ENCODE measurements at regions not wholly inside any gene's neighbourhood (a gene's known extent, or its start where the extent isn't known, plus 50 kb on each side); places are given as distances from the start of the nearest gene placed in this dataset.

- Histone ChIP-seq H3K4me3 (no peak overlapping the region), H3K27ac (no peak overlapping the region), H3K4me1 (replicated peaks in 1 of 2) (peaks cover 12 to 22% of the 10 kb centered on the region in 2 donors)
- ATAC-seq (replicated peaks in 6 of 8) = no peak
- in situ Hi-C loops (cut with MboI; ENCODE audit: low pct_unique_long_range_greater_than_20kb in 2 of 9, low sequenced_read_pairs in 9 of 9, unreplicated experiment in 9 of 9) = no loop called here
- 23 to 100% (median 89%) methylated on average over 1 to 4 of the region's 4 CpGs for WGBS, 10 experiments
Measured at GRCh38 chr3:59133311-59133710, 83.5 kb upstream of the CFAP20DC start.

- 62 to 100% (median 86%) methylated on average over 2 to 3 of the region's 3 CpGs for WGBS, 10 experiments
- Histone ChIP-seq H3K27ac (no peak overlapping the region), H3K4me3 (no peak overlapping the region), H3K4me1 (replicated peaks in 1 of 2) (peaks cover 4 to 13% of the 10 kb centered on the region in 2 donors)
- peak in 1 of 8 experiments; percentile 29 for ATAC-seq (replicated peaks in 6 of 8)
- in situ Hi-C loops (cut with MboI; ENCODE audit: low pct_unique_long_range_greater_than_20kb in 2 of 9, low sequenced_read_pairs in 9 of 9, unreplicated experiment in 9 of 9) = no loop called here
Measured at GRCh38 chr3:59131016-59131766, 81.4 kb upstream of the CFAP20DC start.

GRCh38 chr3:59128685-59129084 is 78.9 kb upstream of the CFAP20DC start:
- Histone ChIP-seq H3K4me3 (no peak overlapping the region), H3K4me1 (replicated peaks in 1 of 2) (peaks cover 4 to 13% of the 10 kb centered on the region in 2 donors), H3K27ac (no peak overlapping the region)
- 0 to 100% (median 36%) methylated on average over 1 to 3 of the region's 3 CpGs; no CpG with 5 or more reads in 2 of the 10 experiments for WGBS, 10 experiments
- in situ Hi-C loops (cut with MboI; ENCODE audit: low pct_unique_long_range_greater_than_20kb in 2 of 9, low sequenced_read_pairs in 9 of 9, unreplicated experiment in 9 of 9) = no loop called here
- peak in 5 of 8 experiments; percentile 46 to 79 (median 70) for ATAC-seq (replicated peaks in 6 of 8)

- H3K4me1 ChIP-seq (replicated peaks in 1 of 2) = peaks cover 4 to 13% of the 10 kb centered on the region in 2 donors
- no peak overlapping the region for H3K27ac ChIP-seq
- in situ Hi-C loops (cut with MboI; ENCODE audit: low pct_unique_long_range_greater_than_20kb in 2 of 9, low sequenced_read_pairs in 9 of 9, unreplicated experiment in 9 of 9) = no loop called here
- H3K4me3 ChIP-seq = no peak overlapping the region
- ATAC-seq (replicated peaks in 6 of 8) = peak in 7 of 8 experiments; percentile 61 to 90 (median 85)
Measured at GRCh38 chr3:59127071-59127470, 77.2 kb upstream of the CFAP20DC start.

- H3K4me3 ChIP-seq = no peak overlapping the region
- in situ Hi-C loops (cut with MboI; ENCODE audit: low pct_unique_long_range_greater_than_20kb in 2 of 9, low sequenced_read_pairs in 9 of 9, unreplicated experiment in 9 of 9) = no loop called here
- H3K4me1 ChIP-seq (replicated peaks in 1 of 2) = peaks cover 4 to 13% of the 10 kb centered on the region in 2 donors
- no peak overlapping the region for H3K27ac ChIP-seq
- ATAC-seq (replicated peaks in 6 of 8) = peak in 1 of 8 experiments; percentile 10
- 89 to 98% methylated on average over 1 to 5 of the region's 5 CpGs; no CpG with 5 or more reads in 8 of the 10 experiments for WGBS, 10 experiments
Measured at GRCh38 chr3:59126446-59126845, 76.6 kb upstream of the CFAP20DC start.

- Histone ChIP-seq H3K4me1 (replicated peaks in 1 of 2) (peaks cover 0 to 1% of the 10 kb centered on the region in 2 donors), H3K4me3 (no peak overlapping the region), H3K27ac (no peak overlapping the region)
- no peak for ATAC-seq (replicated peaks in 6 of 8)
- WGBS, 10 experiments = 80 to 97% (median 91%) methylated on average over 4 to 7 of the region's 7 CpGs
- in situ Hi-C loops (cut with MboI; ENCODE audit: low pct_unique_long_range_greater_than_20kb in 2 of 9, low sequenced_read_pairs in 9 of 9, unreplicated experiment in 9 of 9) = no loop called here
Measured at GRCh38 chr3:59121346-59122144, 71.7 kb upstream of the CFAP20DC start.

GRCh38 chr3:59118928-59119327 is 69.1 kb upstream of the CFAP20DC start:
- 95 to 100% (median 100%) methylated on average over 1 to 3 of the region's 3 CpGs; no CpG with 5 or more reads in 4 of the 10 experiments for WGBS, 10 experiments
- Histone ChIP-seq H3K4me1 (replicated peaks in 1 of 2) (no peaks in the 10 kb centered on the region), H3K27ac (no peak overlapping the region), H3K4me3 (no peak overlapping the region)
- no peak for ATAC-seq (replicated peaks in 6 of 8)
- in situ Hi-C loops (cut with MboI; ENCODE audit: low pct_unique_long_range_greater_than_20kb in 2 of 9, low sequenced_read_pairs in 9 of 9, unreplicated experiment in 9 of 9) = no loop called here

GRCh38 chr3:59117396-59117795 is 67.6 kb upstream of the CFAP20DC start:
- Histone ChIP-seq H3K27ac (no peak overlapping the region), H3K4me3 (no peak overlapping the region), H3K4me1 (replicated peaks in 1 of 2) (no peaks in the 10 kb centered on the region)
- ATAC-seq (replicated peaks in 6 of 8) = peak in 3 of 8 experiments; percentile 68 to 94 (median 87)
- in situ Hi-C loops (cut with MboI; ENCODE audit: low pct_unique_long_range_greater_than_20kb in 2 of 9, low sequenced_read_pairs in 9 of 9, unreplicated experiment in 9 of 9) = no loop called here
- 13 to 100% (median 67%) methylated on average over 1 to 3 of the region's 3 CpGs; no CpG with 5 or more reads in 2 of the 10 experiments for WGBS, 10 experiments

- H3K4me1 ChIP-seq (replicated peaks in 1 of 2) = no peaks in the 10 kb centered on the region
- no peak overlapping the region for H3K4me3 ChIP-seq
- in situ Hi-C loops (cut with MboI; ENCODE audit: low pct_unique_long_range_greater_than_20kb in 2 of 9, low sequenced_read_pairs in 9 of 9, unreplicated experiment in 9 of 9) = no loop called here
- 40 to 100% (median 75%) methylated on average over 1 to 2 of the region's 2 CpGs; no CpG with 5 or more reads in 3 of the 10 experiments for WGBS, 10 experiments
- no peak for ATAC-seq (replicated peaks in 6 of 8)
- H3K27ac ChIP-seq = no peak overlapping the region
Measured at GRCh38 chr3:59116233-59116537, 66.4 kb upstream of the CFAP20DC start.

GRCh38 chr3:59115364-59116232 is 65.8 kb upstream of the CFAP20DC start:
- ATAC-seq (replicated peaks in 6 of 8) = peak in 3 of 8 experiments; percentile 76 to 80 (median 79)
- no peaks in the 10 kb centered on the region for H3K4me1 ChIP-seq (replicated peaks in 1 of 2)
- no peak overlapping the region for H3K27ac ChIP-seq
- in situ Hi-C loops (cut with MboI; ENCODE audit: low pct_unique_long_range_greater_than_20kb in 2 of 9, low sequenced_read_pairs in 9 of 9, unreplicated experiment in 9 of 9) = no loop called here
- WGBS, 10 experiments = 3 to 89% (median 72%) methylated on average over 2 to 8 of the region's 8 CpGs
- no peak overlapping the region for H3K4me3 ChIP-seq

- no peak overlapping the region for H3K4me3 ChIP-seq
- ATAC-seq (replicated peaks in 6 of 8) = peak in 3 of 8 experiments; percentile 32 to 99 (median 96)
- no peak overlapping the region for H3K27ac ChIP-seq
- H3K4me1 ChIP-seq (replicated peaks in 1 of 2) = no peaks in the 10 kb centered on the region
- 0 to 100% (median 81%) methylated on average over 1 to 5 of the region's 5 CpGs for WGBS, 10 experiments
- in situ Hi-C loops (cut with MboI; ENCODE audit: low pct_unique_long_range_greater_than_20kb in 2 of 9, low sequenced_read_pairs in 9 of 9, unreplicated experiment in 9 of 9) = no loop called here
Measured at GRCh38 chr3:59107856-59108815, 58.3 kb upstream of the CFAP20DC start.

- 33 to 100% (median 100%) methylated on average over 1 of the region's 1 CpG; no CpG with 5 or more reads in 3 of the 10 experiments for WGBS, 10 experiments
- H3K4me1 ChIP-seq (replicated peaks in 1 of 2) = peaks cover 0 to 1% of the 10 kb centered on the region in 2 donors
- in situ Hi-C loops (cut with MboI; ENCODE audit: low pct_unique_long_range_greater_than_20kb in 2 of 9, low sequenced_read_pairs in 9 of 9, unreplicated experiment in 9 of 9) = no loop called here
- H3K4me3 ChIP-seq = no peak overlapping the region
- ATAC-seq (replicated peaks in 6 of 8) = peak in 2 of 8 experiments; percentile 49 to 62
- no peak overlapping the region for H3K27ac ChIP-seq
Measured at GRCh38 chr3:59106085-59106648, 56.3 kb upstream of the CFAP20DC start.

Data from motor neuron (in vitro differentiated cells).